ENCODE measurements at regions not wholly inside any gene's neighbourhood (a gene's known extent, or its start where the extent isn't known, plus 50 kb on each side); places are given as distances from the start of the nearest gene placed in this dataset.

DNA sequence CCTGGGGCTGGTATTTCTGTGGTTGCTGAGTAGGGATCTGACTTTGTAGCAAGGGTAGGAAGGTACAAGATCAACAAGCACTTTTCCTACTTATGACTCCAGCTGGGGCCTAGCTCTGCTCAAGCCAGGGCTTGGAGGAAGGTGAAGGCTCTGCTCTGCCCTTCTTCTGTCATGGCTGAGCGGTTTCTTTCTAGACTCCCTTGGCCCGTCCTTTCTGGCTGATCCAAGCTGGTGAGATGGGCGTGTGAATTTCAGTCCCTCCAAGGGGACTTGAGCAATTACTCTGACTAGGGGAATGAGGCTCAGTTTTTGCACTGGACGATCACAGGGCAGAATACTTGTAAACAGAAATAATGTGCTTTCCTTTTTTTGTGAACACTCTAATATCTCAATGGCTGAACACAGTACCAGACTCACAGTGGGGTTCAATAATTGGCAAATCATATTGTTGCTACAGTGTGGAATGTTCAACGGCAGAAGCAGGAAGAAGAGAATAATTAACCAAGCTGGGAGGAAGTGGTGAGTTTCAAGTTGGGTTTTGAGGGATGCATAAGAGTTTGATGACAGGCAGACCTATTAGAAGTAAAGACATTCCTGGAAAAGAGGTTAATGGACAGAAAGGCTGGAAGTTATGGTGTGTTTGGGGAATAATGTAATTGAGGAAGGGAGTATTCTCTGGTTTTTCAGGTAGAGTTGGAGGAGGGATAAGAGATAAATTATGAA lies 507.6 kb downstream of the MIAT start:
- ChIA-PET CTCF (no interaction called here), POLR2A (ENCODE audit: low non-redundant PET) (no interaction called here)
- TF ChIP-seq, protein P1, sequence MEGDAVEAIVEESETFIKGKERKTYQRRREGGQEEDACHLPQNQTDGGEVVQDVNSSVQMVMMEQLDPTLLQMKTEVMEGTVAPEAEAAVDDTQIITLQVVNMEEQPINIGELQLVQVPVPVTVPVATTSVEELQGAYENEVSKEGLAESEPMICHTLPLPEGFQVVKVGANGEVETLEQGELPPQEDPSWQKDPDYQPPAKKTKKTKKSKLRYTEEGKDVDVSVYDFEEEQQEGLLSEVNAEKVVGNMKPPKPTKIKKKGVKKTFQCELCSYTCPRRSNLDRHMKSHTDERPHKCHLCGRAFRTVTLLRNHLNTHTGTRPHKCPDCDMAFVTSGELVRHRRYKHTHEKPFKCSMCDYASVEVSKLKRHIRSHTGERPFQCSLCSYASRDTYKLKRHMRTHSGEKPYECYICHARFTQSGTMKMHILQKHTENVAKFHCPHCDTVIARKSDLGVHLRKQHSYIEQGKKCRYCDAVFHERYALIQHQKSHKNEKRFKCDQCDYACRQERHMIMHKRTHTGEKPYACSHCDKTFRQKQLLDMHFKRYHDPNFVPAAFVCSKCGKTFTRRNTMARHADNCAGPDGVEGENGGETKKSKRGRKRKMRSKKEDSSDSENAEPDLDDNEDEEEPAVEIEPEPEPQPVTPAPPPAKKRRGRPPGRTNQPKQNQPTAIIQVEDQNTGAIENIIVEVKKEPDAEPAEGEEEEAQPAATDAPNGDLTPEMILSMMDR (conservative IDR thresholded peaks at IDR 0.05; ENCODE audit: low read depth): no peak
- H3K27ac ChIP-seq: no peak overlapping the region
- DNase-seq (ENCODE audit: low spot score): no peak

DNA sequence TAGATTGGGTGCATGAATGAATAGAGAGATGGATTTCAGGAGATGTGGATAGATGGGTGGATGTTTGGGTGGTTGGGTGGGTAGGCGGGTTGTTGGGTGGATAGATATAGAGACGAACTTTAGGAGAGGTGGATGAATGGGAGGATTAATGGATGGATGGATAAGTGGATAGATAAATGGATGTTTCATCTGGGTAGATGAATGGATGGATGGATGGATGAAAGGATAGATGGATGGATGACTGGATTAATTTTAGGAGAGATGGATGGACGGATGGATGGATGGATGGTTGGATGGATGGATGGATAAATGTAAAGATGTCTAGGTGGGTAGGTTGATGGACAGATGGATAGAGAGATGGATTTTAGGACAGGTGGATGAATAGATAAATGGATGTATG lies 511.3 kb downstream of the MIAT start:
- ChIA-PET CTCF (interaction anchor here (0.5 kb wide), 1 partner anchor 19 kb away, joined by 3 read pairs; no protein-coding TSS in a partner anchor), POLR2A (ENCODE audit: low non-redundant PET) (no interaction called here)
- TF ChIP-seq, protein P1 (conservative IDR thresholded peaks at IDR 0.05; ENCODE audit: low read depth): no peak
- DNase-seq (ENCODE audit: low spot score): no peak
- no peak overlapping the region for H3K27ac ChIP-seq

GRCh38 chr22:27170491-27170890 lies 513.1 kb downstream of the MIAT start:
- no peak overlapping the region for H3K27ac ChIP-seq
- DNase-seq (ENCODE audit: low spot score): no peak
- CTCF ChIA-PET: no interaction called here
- TF ChIP-seq, protein P1 (conservative IDR thresholded peaks at IDR 0.05; ENCODE audit: low read depth): no peak
- POLR2A ChIA-PET (ENCODE audit: low non-redundant PET): no interaction called here

- no peak for DNase-seq (ENCODE audit: low spot score)
- TF ChIP-seq, protein P1 (conservative IDR thresholded peaks at IDR 0.05; ENCODE audit: low read depth): no peak
- H3K27ac ChIP-seq: no peak overlapping the region
- POLR2A ChIA-PET (ENCODE audit: low non-redundant PET): no interaction called here
- CTCF ChIA-PET: no interaction called here
Measured at GRCh38 chr22:27171212-27171611, 513.8 kb downstream of the MIAT start.

DNA sequence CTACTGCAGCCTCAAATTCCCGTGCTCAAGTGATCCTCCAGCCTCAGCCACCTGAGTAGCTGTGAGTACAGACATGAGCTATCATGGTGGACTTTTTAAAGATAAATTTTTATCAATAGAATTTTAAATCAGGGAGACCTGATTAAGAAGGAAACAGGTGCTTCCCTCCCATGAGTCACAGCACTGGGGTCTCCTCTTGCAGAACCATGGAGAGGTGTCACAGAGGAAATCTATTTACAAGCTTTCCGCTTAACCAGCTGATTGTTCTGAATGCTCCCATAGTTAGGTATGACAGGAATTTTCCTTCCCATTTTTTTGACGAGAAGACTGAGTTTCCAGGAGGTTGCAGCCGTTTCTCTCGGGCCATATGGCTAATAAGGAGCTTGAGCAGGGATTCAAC lies 516.1 kb downstream of the MIAT start:
- TF ChIP-seq, protein P1 (conservative IDR thresholded peaks at IDR 0.05; ENCODE audit: low read depth): no peak
- CTCF ChIA-PET: no interaction called here

DNA sequence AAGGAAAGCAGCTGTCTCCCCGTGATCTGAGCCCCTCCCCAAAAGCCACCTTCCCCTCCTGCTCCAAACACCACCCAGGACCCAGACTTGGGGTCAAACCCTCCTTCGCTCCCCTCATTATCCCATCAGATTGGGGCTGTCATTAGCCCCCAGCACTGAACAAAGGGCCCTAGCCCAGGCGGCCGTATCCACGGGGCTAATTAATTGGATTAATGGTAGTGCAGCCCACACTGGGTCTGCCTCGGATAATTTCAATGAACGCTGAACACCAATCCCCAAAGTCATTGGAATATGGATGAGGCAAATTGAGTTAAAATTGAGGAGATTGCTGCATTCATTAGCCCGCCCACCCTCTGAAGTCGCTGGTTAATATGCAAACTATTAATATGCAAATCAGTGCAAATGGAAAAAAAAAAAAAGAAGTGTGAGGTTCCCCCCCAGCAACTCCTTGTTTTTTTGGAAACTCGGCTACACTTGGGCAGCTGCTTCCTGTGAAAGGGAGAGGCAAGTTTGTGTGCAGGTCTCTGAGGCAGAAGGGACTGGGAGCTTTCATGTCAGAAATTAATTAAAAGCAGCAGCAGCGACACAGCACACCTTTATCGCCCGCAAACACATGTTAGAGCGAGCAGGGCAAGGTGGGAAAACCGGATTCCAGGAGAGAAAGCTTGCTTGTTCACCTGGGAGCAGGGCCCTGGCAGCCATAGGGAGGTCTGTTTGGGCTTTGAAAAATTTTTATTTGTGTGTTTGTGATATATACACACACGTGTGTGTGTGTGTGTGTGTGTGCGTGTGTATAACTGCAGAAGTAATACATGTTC lies 517.8 kb downstream of the MIAT start:
- CTCF ChIA-PET: no interaction called here
- TF ChIP-seq, protein P1 (conservative IDR thresholded peaks at IDR 0.05; ENCODE audit: low read depth): no peak
- H3K27ac ChIP-seq: no peak overlapping the region
- POLR2A ChIA-PET (ENCODE audit: low non-redundant PET): no interaction called here
- DNase-seq (ENCODE audit: low spot score): no peak

More for the DNA sequence above, 516.1 kb downstream of the MIAT start:
- H3K27ac ChIP-seq: no peak overlapping the region
- POLR2A ChIA-PET (ENCODE audit: low non-redundant PET): no interaction called here
- DNase-seq (ENCODE audit: low spot score): no peak
